Neuronal stem cell (in vitro differentiated cells): ENCODE measurements at regions not wholly inside any gene's neighbourhood (a gene's known extent, or its start where the extent isn't known, plus 50 kb on each side); places are given as distances from the start of the nearest gene placed in this dataset.
A peak's percentile ranks its signal among the peaks of the same experiment; 100 is the strongest.

ENCODE experiments used
- DNase-seq: peaks from one replicate; pipeline ENCODE4 v3.0.0-alpha.2; 2013; ENCODE audit warnings: low spot score
- H2AFZ ChIP-seq: one replicate; pipeline ENCODE4 v1.6.1; 2013; ENCODE audit warnings: mild to moderate bottlenecking, low read length, inconsistent platforms
- H2AK5ac ChIP-seq: 2 replicates; pipeline ENCODE4 v1.6.1; 2013; ENCODE audit warnings: low read depth, mild to moderate bottlenecking, inconsistent platforms, low read length, moderate library complexity, mixed read lengths
- H2BK120ac ChIP-seq: 2 replicates; pipeline ENCODE4 v1.6.1; 2013; ENCODE audit warnings: low read depth, mild to moderate bottlenecking, inconsistent platforms, low read length, moderate library complexity, mixed read lengths
- H2BK12ac ChIP-seq: one replicate; pipeline ENCODE4 v1.6.1; 2013; ENCODE audit warnings: low read length, inconsistent platforms
- H2BK15ac ChIP-seq: 2 replicates; pipeline ENCODE4 v1.6.1; 2013; ENCODE audit warnings: mild to moderate bottlenecking, low read length, inconsistent platforms, mixed read lengths
- H2BK5ac ChIP-seq: one replicate; pipeline ENCODE4 v1.6.1; 2013; ENCODE audit warnings: inconsistent platforms, mild to moderate bottlenecking, low read length, moderate library complexity
- H3K14ac ChIP-seq: one replicate; pipeline ENCODE4 v1.6.1; 2013; ENCODE audit warnings: low read length, inconsistent platforms
- H3K18ac ChIP-seq: 2 replicates; pipeline ENCODE4 v1.6.1; 2013; ENCODE audit warnings: low read length, inconsistent platforms
- H3K23ac ChIP-seq: 2 replicates; pipeline ENCODE4 v1.6.1; 2013; ENCODE audit warnings: low read depth, mild to moderate bottlenecking, mixed read lengths, low read length, inconsistent platforms; ENCODE audit not compliant: poor library complexity
- H3K27ac ChIP-seq: replicated peaks from 3 replicates; pipeline ENCODE4 v1.5.1; 2013; ENCODE audit warnings: low read length, inconsistent platforms
- H3K27me3 ChIP-seq, 3 experiments: 2 replicates each; pipeline ENCODE4 v1.6.1; 2013; ENCODE audit warnings: low read length in 3 of 3, mild to moderate bottlenecking in 2 of 3, inconsistent platforms in 1 of 3, low read depth in 1 of 3, mixed read lengths in 1 of 3, moderate library complexity in 1 of 3; ENCODE audit not compliant: control insufficient read depth in 3 of 3, insufficient read depth in 3 of 3
- H3K36me3 ChIP-seq, 2 donors: replicated peaks in 1 of 2; 2 replicates each; pipeline ENCODE4 v1.6.1; 2013; ENCODE audit warnings: low read length in 2 of 2; ENCODE audit not compliant: control insufficient read depth in 2 of 2, insufficient read depth in 2 of 2
- H3K4ac ChIP-seq: 2 replicates; pipeline ENCODE4 v1.6.1; 2013; ENCODE audit warnings: inconsistent platforms, mild to moderate bottlenecking, low read length, moderate library complexity
- H3K4me1 ChIP-seq, 2 donors: 1 replicate in 1 of 2; 2 replicates in 1 of 2; pipeline ENCODE4 v1.6.1; 2013; ENCODE audit warnings: low read length in 2 of 2, low read depth in 1 of 2; ENCODE audit not compliant: control insufficient read depth in 2 of 2, insufficient read depth in 1 of 2
- H3K4me2 ChIP-seq: one replicate; pipeline ENCODE4 v1.6.1; 2013; ENCODE audit warnings: mild to moderate bottlenecking, low read length, inconsistent platforms; ENCODE audit not compliant: insufficient read depth, poor library complexity, severe bottlenecking
- H3K4me3 ChIP-seq, 2 donors: 2 replicates each; pipeline ENCODE4 v1.5.1; 2013; ENCODE audit warnings: low read length in 2 of 2, mild to moderate bottlenecking in 2 of 2, inconsistent platforms in 1 of 2, moderate library complexity in 1 of 2
- H3K79me1 ChIP-seq: one replicate; pipeline ENCODE4 v1.6.1; 2013; ENCODE audit warnings: low read depth, mild to moderate bottlenecking, inconsistent platforms, low read length, moderate library complexity
- H3K9ac ChIP-seq: one replicate; pipeline ENCODE4 v1.6.1; 2013; ENCODE audit warnings: mild to moderate bottlenecking, low read depth, low read length, inconsistent platforms; ENCODE audit not compliant: poor library complexity
- H3K9me3 ChIP-seq, 2 donors: replicated peaks in 1 of 2; 2 replicates each; pipeline versions ENCODE3 to v1.6.1; 2013; ENCODE audit warnings: low read length in 2 of 2, mild to moderate bottlenecking in 2 of 2, inconsistent platforms in 1 of 2, low read depth in 1 of 2, mixed read lengths in 1 of 2, moderate library complexity in 1 of 2; ENCODE audit not compliant: control insufficient read depth in 2 of 2, insufficient read depth in 1 of 2
- H4K8ac ChIP-seq: one replicate; pipeline ENCODE4 v1.6.1; 2013; ENCODE audit warnings: low read depth, mild to moderate bottlenecking, inconsistent platforms, low read length, moderate library complexity
- H4K91ac ChIP-seq: one replicate; pipeline ENCODE4 v1.6.1; 2013; ENCODE audit warnings: low read length, low read depth, mild to moderate bottlenecking, inconsistent platforms; ENCODE audit not compliant: poor library complexity
- WGBS, 2 donors: extraction: QIAGEN DNeasy Blood & Tissue Kit; methylation state at CpG; one replicate each; pipeline ENCODE4 v1.1.7; 2013; ENCODE audit warnings: missing lambda C conversion rate in 2 of 2, mixed read lengths in 1 of 2; ENCODE audit not compliant: insufficient read length in 2 of 2, insufficient replicate concordance in 1 of 2; ENCODE audit errors: extremely low coverage in 2 of 2; 5-methylcytosine and 5-hydroxymethylcytosine counted together

DNA sequence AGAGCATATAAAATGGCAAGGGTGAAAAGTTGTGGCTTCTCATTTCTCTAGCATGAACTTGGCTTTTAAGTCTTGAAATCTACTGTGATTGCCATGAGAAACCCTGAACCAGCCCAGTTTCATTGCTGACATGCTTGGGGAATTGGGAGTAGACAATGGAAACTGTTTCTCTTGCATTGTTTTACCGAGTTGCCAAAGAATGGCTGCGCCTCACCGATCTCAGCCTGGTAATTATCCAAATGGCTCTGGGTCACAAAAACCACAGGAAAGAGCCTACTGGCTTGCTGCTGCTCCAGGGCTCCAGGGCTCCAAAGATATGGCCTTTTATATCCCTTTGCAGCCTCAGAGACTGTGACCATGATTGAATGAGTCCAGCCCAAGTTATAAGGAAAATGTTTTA lies 310.4 kb upstream of the NT5C1B start:
- no peaks in the 10 kb centered on the region for H3K36me3 ChIP-seq
- DNase-seq = no peak
- H2BK12ac ChIP-seq = no peak overlapping the region
- H4K8ac ChIP-seq = no peak overlapping the region
- H2BK120ac ChIP-seq = no peak overlapping the region
- H3K23ac ChIP-seq = no peak overlapping the region
- no peak overlapping the region for H3K4me2 ChIP-seq
- H3K4me3 ChIP-seq = no peak overlapping the region
- H3K4me1 ChIP-seq = no peaks in the 10 kb centered on the region
- no peak overlapping the region for H4K91ac ChIP-seq
- no CpG with 5 or more reads among the region's 3 CpGs for WGBS, 2 donors
- H2AFZ ChIP-seq = no peak overlapping the region
- H3K9me3 ChIP-seq = no peaks in the 10 kb centered on the region
- no peak overlapping the region for H3K27ac ChIP-seq
- H3K27me3 ChIP-seq = no peaks in the 10 kb centered on the region
- H3K9ac ChIP-seq = no peak overlapping the region
- no peak overlapping the region for H2AK5ac ChIP-seq
- H3K14ac ChIP-seq = no peak overlapping the region
- no peak overlapping the region for H2BK15ac ChIP-seq
- no peak overlapping the region for H3K4ac ChIP-seq
- peak overlapping the region; percentile 15 for H3K18ac ChIP-seq
- H2BK5ac ChIP-seq = no peak overlapping the region
- no peaks in the 10 kb centered on the region for H3K79me1 ChIP-seq

DNA sequence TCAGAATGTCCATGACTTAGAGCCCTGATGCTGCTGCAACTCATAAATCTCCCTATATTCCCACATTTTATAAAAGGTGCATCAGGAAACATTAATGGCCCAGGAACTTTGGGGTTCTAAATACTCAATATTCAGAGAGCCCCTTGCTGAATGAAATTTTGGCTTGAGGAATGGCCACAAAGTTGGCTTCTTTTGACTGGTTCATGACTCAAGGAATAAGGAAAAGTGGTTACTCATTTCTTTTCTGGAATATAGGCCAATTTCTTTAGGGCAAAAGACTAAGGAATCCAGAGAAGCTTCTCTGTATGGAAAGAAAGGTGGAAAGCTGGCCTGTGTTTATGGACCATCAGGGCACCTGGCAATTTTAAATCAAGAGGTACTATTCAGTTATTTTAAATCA lies 308.9 kb upstream of the NT5C1B start:
- Histone ChIP-seq H3K9ac (no peak overlapping the region), H3K4me3 (no peak overlapping the region), H2BK5ac (no peak overlapping the region), H3K27me3 (no peaks in the 10 kb centered on the region), H3K4ac (no peak overlapping the region), H3K36me3 (no peaks in the 10 kb centered on the region), H2AFZ (no peak overlapping the region), H3K23ac (no peak overlapping the region), H3K4me2 (no peak overlapping the region), H3K4me1 (no peaks in the 10 kb centered on the region), H3K9me3 (no peaks in the 10 kb centered on the region), H3K27ac (no peak overlapping the region), H2BK15ac (no peak overlapping the region), H2BK12ac (no peak overlapping the region), H3K18ac (no peak overlapping the region), H3K79me1 (no peaks in the 10 kb centered on the region), H2AK5ac (no peak overlapping the region), H3K14ac (no peak overlapping the region), H4K91ac (no peak overlapping the region), H4K8ac (no peak overlapping the region), H2BK120ac (no peak overlapping the region)
- DNase-seq = no peak

DNA sequence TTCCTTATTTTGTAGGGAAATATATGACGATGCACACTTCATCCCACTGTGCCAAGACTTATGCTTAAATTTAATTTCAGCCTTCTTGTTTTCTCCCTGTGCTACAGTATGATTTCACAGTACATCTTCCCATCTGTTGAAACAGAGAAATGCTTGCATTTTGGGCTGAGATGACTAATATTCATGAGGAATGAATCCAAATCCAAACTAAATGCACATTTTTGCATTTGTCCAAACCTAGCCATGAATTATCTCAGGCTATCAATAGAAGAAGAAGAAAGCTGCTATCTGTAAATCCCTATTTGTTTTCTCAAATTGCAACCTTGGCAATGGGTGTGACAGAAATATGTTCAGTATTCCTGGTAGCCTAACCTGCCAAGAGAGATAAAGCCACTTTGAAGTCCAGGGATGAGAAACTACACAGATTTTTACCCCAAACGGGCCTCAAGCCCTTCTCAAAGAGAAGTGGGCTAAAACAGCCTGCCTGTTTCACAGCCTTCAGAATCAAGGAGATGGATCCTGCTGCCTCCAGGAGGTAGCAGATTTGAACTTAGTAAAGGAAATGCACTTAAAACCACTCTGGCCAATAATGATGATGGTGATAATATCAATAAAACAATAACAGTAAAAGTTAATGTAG lies 306.9 kb upstream of the NT5C1B start:
- no peak overlapping the region for H3K14ac ChIP-seq
- no peak overlapping the region for H3K4ac ChIP-seq
- H3K36me3 ChIP-seq = no peaks in the 10 kb centered on the region
- no CpG with 5 or more reads among the region's 2 CpGs for WGBS, 2 donors
- H4K91ac ChIP-seq = no peak overlapping the region
- no peak overlapping the region for H3K18ac ChIP-seq
- H2BK5ac ChIP-seq = no peak overlapping the region
- H3K27me3 ChIP-seq = no peaks in the 10 kb centered on the region
- H2BK15ac ChIP-seq = no peak overlapping the region
- H3K79me1 ChIP-seq = no peaks in the 10 kb centered on the region
- H3K9me3 ChIP-seq = no peaks in the 10 kb centered on the region
- H2BK120ac ChIP-seq = no peak overlapping the region
- H3K4me3 ChIP-seq = no peak overlapping the region
- H3K9ac ChIP-seq = no peak overlapping the region
- no peaks in the 10 kb centered on the region for H3K4me1 ChIP-seq
- no peak overlapping the region for H2AFZ ChIP-seq
- H3K27ac ChIP-seq = no peak overlapping the region
- no peak overlapping the region for H3K4me2 ChIP-seq
- H2BK12ac ChIP-seq = no peak overlapping the region
- H2AK5ac ChIP-seq = no peak overlapping the region
- DNase-seq = no peak
- no peak overlapping the region for H3K23ac ChIP-seq
- no peak overlapping the region for H4K8ac ChIP-seq

DNA sequence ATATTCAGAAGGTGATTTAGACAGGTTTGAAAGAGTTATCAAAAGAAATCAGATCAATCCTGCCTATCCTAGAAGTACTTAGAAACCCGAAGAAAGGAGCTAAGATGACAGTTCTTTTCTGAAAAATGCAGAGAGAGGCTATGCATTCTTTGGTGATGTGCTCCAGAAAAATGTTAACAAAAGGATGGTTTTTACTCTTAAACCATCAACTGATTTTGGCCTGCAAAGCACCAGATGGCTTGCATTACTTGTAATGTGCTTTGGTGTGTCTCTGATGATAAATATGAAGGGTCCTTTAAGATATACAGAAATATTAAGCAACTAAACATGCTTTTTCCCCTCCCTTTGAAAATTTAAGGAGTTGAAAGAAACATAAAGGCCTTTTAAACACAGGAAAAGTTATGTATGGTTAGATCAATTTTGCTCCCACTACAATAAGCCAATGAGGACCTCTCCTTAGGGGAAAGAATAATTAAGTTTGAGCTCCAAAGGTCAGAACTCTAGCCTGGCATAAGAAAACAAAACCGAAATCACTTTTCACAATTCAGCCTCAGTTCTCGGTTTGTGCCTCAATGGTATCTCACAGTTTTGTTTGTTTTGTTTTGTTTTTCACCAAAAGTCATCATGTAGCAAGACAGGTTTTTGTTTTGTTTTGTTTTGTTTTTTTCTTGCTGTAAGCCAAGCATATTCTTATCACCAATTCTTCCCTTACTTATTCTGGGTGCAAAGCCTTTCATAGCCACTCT lies 302.4 kb upstream of the NT5C1B start:
- Histone ChIP-seq H2BK5ac (no peak overlapping the region), H2AFZ (no peak overlapping the region), H2BK120ac (no peak overlapping the region), H3K79me1 (no peaks in the 10 kb centered on the region), H2BK15ac (no peak overlapping the region), H4K91ac (no peak overlapping the region), H3K4ac (no peak overlapping the region), H3K9ac (no peak overlapping the region), H3K14ac (no peak overlapping the region), H3K27me3 (no peaks in the 10 kb centered on the region), H3K23ac (no peak overlapping the region), H2BK12ac (no peak overlapping the region), H3K36me3 (no peaks in the 10 kb centered on the region), H2AK5ac (no peak overlapping the region), H3K27ac (no peak overlapping the region), H4K8ac (no peak overlapping the region), H3K4me2 (no peak overlapping the region), H3K9me3 (no peaks in the 10 kb centered on the region), H3K4me3 (no peak overlapping the region), H3K18ac (no peak overlapping the region), H3K4me1 (no peaks in the 10 kb centered on the region)
- WGBS, 2 donors = no CpG with 5 or more reads among the region's 3 CpGs
- no peak for DNase-seq
